ENCODE measurements at regions not wholly inside any gene's neighbourhood (a gene's known extent, or its start where the extent isn't known, plus 50 kb on each side); places are given as distances from the start of the nearest gene placed in this dataset.

DNA sequence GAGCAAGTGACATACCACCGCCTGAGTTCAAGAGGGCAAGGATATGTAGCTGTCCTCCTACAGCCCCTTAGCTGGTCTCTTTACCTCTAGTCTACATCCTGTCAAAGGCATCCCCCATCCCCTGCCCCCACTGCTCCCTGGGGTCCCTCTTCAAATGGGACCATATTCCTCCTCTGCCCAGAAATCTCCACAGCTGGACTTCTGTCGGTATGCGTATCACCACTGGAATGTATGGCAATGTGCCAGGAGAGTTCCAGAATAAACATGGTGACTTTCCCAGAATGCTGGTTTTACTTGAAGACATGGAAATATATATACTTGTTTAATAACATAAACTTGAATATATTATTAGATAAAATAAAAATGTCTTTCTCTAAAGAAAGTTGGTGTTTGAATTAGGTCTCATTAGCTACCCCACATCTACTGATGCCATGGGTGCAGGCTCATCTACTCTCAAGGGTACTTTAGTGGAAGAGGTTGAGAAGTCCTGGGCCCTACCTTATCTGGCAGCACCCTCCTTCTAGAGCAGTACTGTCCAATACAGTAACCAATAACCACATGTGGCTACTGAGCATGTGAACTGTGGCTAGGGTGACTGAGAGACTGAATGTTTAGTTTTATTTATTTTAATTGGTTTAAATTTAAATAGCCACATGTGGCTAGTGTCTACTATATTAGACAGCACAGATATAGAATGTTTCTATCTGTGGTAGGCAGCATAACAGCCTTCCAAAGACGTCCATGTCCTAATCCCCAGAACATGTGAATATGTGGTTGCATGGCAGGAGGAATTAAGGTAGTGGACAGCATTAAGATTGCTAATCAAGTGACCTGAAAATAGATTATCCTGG is 181.7 kb upstream of the SLC30A5 start:
- DNase-seq (ENCODE audit: low read depth in 2 of 3, low spot score in 2 of 3): no peak

DNA sequence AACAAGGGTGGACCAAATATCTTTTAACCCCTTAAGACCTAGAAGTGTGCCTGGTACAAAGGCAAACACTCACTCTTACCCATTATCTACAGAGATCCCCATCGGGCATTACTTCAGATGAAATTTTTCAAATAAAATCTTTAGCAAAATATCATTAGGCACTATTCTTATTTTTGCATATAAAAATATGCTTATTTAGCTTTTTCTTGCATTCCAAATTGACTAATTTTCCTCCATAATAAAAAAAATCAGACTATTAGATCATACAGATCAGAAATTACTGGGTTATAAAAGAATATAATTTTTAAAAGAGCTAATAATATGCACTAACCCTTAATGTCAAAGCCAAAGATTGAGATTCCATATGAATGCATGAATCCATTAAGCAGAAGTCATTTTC is 178.7 kb upstream of the SLC30A5 start:
- DNase-seq (ENCODE audit: low read depth in 2 of 3, low spot score in 2 of 3): no peak

- DNase-seq (ENCODE audit: low read depth in 2 of 3, low spot score in 2 of 3): no peak
Measured at GRCh38 chr5:68918306-68918705, 175.5 kb upstream of the SLC30A5 start.

GRCh38 chr5:68919988-68920490 is 173.8 kb upstream of the SLC30A5 start:
- DNase-seq (ENCODE audit: low read depth in 2 of 3, low spot score in 2 of 3): no peak

DNA sequence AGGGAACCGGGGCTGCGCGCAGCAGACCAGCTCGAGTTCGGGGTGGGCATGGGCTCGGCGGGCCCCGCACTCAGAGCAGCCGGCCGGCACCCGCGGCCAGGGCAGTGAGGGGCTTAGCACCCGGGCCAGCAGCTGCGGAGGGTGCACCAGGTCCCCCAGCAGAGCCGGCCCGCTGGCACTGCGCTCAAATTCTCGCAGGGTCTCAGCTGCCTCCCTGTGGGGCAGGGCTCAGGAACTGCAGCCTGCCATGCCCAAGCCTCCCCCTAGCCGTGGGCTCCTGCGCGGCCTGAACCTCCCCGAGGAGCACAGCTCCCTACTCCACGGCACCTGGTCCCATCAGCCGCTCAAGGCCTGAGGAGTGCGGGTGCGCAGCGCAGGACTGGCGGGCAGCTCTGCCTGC is 172.9 kb upstream of the SLC30A5 start:
- DNase-seq (ENCODE audit: low read depth in 2 of 3, low spot score in 2 of 3): no peak

- no peak for DNase-seq (ENCODE audit: low read depth in 2 of 3, low spot score in 2 of 3)
Measured at GRCh38 chr5:68922172-68922987, 171.4 kb upstream of the SLC30A5 start.

DNA sequence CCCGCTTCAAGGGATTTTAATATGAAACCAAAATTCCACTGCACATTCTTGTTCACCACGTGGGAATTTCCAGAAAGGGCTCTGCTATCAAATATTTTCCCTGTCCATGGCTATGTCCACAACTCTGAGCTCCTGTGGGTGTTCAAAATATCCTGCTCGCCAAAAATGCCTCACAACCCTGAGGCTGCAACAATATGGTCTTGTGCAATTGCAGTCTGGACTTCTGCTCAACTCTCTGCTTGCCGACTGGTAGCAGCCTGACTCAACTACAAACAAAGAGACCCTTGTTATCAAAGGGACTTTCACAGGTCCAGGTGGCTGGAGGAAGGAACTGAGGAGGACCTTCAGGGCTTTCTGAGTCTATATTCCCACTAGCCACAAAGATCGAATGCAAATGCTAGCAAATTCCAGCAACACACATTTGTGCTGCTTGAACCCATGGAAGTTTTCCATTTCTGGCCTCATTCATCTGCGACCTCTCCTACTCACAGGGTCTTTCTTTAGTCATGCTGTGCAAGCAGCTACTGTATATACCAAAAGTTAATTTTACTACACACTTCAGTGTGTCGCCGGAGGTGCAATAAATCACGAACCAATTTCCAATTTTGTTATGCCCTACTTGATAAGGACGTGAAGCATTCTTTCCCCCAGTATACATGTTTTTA is 169.2 kb upstream of the SLC30A5 start:
- no peak for DNase-seq (ENCODE audit: low read depth in 2 of 3, low spot score in 2 of 3)

DNA sequence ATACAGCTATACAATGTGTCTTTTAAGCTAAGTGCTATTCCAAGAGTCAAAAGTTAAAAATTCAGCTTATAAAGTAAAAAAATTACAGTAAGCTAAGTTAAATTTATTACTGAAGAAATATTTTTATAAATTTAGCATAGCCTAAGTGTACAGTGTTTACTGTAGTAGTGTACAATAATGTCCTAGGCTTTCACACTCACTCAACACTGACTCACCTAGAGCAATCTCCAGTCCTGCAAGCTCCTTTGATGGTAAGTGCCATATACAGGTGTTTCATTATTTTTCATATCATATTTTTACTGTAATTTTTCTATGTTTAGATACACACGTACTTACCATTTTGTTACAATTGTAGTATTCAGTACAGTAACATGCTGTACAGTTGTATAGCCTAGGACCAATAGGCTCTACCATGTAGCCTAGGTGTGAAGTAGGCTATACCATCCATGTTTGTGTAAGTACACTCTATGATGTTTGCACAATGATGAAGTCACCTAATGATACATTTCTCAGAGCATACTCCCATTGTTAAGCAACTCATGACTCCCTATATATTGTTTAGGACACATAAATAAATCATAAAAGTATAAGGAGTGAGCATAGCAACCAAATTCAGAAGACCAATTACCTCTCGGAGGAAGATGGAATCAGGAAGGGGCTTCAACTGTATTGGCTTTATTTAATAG is 165.1 kb upstream of the SLC30A5 start:
- DNase-seq (ENCODE audit: low read depth in 2 of 3, low spot score in 2 of 3): no peak

DNA sequence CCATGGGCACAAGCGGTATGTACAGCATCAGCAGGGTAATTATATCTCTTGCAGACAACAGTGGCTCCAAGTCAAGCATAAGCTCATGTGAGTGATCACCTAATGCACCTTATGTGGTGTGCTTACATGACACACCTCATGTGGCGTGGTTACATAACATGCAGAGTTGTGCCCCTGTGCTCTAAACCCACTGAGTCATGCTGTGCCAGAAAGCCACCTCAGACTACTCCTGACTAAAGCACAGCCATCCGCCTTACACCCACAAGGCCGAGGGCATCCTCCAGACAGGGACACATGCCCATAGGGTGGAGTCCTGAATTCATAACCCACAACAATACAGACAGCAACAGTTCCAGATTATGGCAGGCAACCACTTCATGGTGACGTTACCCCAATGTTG is 163.7 kb upstream of the SLC30A5 start:
- no peak for DNase-seq (ENCODE audit: low read depth in 2 of 3, low spot score in 2 of 3)

DNA sequence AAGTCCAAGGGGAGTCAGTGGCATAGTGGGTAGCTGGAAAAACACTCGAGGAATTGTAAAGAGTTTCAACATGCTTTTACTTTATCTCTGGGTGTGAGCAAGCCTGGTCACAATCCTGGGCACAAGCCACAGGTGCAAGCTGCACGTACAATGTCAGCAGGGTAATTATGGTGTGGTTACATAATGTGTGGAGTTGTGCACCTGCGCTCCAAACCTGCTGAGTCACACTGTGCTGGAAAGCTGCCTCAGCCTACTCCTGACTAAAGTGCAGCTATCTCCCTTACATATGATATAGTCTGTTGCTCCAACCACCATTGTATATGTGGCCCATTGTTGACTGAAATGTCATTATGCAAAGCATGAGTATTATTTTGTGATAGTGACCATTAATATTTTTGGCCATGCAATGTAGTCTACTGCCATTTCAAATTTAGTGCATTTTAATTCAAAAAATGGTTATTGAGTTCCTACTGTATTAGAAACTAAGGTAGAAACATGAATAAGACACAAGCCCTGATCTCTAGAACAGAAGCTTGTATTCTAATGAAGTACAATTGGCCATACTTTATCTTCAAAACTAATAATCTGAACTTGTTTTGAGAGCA is 160.9 kb upstream of the SLC30A5 start:
- no peak for DNase-seq (ENCODE audit: low read depth in 2 of 3, low spot score in 2 of 3)

DNA sequence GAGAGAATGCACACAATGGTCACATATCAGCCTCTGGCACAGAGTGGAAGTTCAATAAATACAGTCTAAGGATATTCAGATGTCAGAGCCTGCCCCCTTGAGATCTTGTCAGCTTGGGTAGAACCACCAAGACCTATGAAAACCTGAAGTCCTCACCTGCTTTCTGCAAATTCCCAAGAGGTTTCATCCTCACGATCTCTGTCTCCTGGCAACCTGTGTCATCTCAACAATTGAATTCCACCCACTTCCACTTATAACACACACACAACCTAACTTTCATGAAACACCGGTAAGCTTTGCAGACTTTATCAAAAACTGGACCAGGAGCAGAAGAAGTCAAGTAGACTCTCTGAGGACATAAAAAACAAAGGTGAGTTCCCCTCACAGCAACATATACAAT is 151.6 kb upstream of the SLC30A5 start:
- DNase-seq (ENCODE audit: low read depth in 2 of 3, low spot score in 2 of 3): no peak

DNA sequence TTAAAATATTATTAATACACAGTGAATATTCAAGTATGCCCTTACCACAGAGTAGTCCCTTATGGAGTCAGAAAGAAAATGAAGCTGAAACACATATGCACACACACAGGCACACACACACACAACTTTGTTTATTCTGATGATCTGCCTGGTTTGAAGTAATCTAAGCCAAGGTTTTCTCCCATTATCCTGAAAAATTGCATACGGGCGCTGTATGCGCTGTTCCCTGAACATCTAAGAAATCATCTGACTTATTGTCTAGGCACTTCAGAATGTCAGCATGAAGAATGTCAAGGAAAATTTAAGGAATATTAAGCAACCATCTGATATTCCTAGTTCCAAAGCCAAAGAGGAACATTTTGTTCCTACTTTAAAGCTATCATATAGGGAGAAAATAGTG is 147.1 kb upstream of the SLC30A5 start:
- DNase-seq (ENCODE audit: low read depth in 2 of 3, low spot score in 2 of 3): no peak

- DNase-seq (ENCODE audit: low read depth in 2 of 3, low spot score in 2 of 3): no peak
Measured at GRCh38 chr5:68947986-68948385, 145.8 kb upstream of the SLC30A5 start.

DNA sequence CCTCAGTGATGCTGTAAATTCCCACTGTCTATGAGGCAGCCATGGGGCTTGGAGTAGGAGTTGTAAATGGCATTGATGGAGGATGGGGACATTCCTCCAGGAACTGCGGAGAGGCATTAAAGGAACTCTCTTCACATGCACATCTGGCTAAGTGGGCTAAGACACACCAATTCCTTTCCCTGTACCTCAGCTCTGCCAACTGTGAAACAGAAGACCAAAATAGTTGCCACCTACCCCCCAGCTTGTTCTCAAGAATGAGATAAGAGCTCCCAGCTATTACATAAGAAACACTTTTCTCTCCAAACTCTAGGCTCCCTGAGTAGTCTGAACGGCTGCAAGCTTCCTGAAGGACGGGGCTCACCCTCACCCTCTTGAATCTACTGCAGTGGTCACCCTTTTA is 144.6 kb upstream of the SLC30A5 start:
- no peak for DNase-seq (ENCODE audit: low read depth in 2 of 3, low spot score in 2 of 3)

DNA sequence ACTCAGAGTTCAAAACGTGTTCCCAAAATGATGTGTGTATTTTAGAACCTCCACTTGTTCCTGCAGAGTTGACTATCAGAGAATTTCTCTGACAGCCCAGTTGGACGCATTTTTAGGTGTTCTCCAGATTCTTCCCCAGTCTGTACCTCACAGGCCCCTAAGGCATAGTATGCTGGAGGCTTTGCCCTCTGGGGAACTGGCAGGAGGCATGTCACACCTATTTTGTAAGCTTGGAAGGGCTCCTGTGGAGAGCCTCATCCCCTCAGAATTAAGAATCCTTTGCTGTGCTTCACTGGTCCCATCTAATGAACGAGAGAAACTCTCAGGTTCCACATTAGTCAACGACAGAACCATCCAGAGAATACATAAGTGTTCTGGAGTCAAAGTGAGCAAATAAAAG is 144.1 kb upstream of the SLC30A5 start:
- no peak for DNase-seq (ENCODE audit: low read depth in 2 of 3, low spot score in 2 of 3)

GRCh38 chr5:68950125-68950524 is 143.7 kb upstream of the SLC30A5 start:
- DNase-seq (ENCODE audit: low read depth in 2 of 3, low spot score in 2 of 3): no peak

GRCh38 chr5:68950930-68951329 is 142.9 kb upstream of the SLC30A5 start:
- no peak for DNase-seq (ENCODE audit: low read depth in 2 of 3, low spot score in 2 of 3)

- DNase-seq (ENCODE audit: low read depth in 2 of 3, low spot score in 2 of 3): no peak
Measured at GRCh38 chr5:68953231-68953874, 140.5 kb upstream of the SLC30A5 start.

DNA sequence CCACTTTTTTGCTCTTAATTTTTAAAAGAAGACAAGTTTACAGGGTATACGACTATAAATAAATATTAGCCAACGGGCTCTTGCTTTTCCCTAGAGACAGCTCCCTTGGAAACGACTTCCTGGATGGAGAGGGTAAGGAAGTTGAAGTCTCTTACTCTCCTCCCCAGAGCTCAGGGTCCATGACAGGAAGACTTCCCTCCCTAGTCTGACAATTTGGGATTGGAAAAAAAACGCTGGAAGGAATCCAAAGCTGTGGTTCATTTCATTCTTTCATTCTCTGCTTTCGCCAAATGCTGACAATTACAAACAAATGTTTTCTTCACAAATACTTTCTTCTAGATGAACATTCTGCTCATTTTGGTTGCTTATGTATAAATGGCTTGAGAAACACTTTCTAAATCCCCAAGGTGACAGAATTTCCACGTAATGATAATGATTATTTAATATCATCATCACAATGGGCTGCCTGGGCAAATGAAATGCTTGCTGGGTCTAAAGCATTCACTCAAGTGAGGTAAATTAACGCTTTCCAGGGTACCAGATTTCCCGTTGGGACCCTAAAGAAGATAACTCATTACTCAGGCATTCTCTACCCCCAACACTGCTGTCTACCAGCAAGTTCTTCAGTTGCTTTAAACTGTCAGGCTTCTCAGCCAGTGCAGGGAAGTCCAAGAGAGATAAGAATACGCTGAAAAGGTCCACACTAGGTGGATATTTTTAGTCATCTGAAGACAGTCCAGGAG is 139.8 kb upstream of the SLC30A5 start:
- no peak for DNase-seq (ENCODE audit: low read depth in 2 of 3, low spot score in 2 of 3)

DNA sequence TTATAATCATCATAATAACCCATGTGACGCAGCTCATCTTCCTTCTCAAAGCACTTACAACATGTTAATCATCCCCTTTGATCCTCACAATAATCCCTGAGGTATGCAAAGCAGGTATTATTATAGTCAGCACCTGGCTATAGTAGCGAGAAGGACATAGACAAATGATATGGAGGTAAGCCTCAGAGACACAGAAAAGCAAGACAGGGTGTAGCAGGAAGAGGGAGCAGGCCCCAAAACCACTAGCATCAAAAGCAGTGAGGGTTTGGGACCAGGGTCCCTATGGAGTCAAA is 139.2 kb upstream of the SLC30A5 start:
- DNase-seq (ENCODE audit: low read depth in 2 of 3, low spot score in 2 of 3): no peak
